SK-N-SH (cell line): ENCODE measurements at regions not wholly inside any gene's neighbourhood (a gene's known extent, or its start where the extent isn't known, plus 50 kb on each side); places are given as distances from the start of the nearest gene placed in this dataset.

ENCODE experiments used
- CTCF ChIA-PET: fragments of 300-600, 350-600 bp; formaldehyde crosslinking; extraction: SDS; loops from one replicate; lab custom pipeline; 2021; lab: Yijun Ruan, JAX
- POLR2A ChIA-PET: fragments of 350-600 bp; sonication (Branson Sonifier 250); formaldehyde crosslinking; extraction: SDS; loops from one replicate; lab custom pipeline; 2020; ENCODE audit warnings: antibody characterized with exemption, inconsistent platforms; lab: Yijun Ruan, JAX
- DNase-seq: peaks from one replicate; pipeline ENCODE4 v3.0.0; 2012
- H2AFZ ChIP-seq: fragments of 200-600 bp; sonication (generic); 2 replicates; pipeline ENCODE4 v1.8.1; 2016; ENCODE audit warnings: antibody characterized with exemption, mild to moderate bottlenecking, low read depth
- H3F3A ChIP-seq: fragments of 200-600 bp; sonication (generic); replicated peaks from 2 replicates; pipeline ENCODE3; 2016; ENCODE audit warnings: antibody characterized with exemption, mild to moderate bottlenecking; ENCODE audit not compliant: insufficient read depth
- H3K27ac ChIP-seq, 2 experiments: fragments of 200-500 bp in 1 of 2; fragments of 200-600 bp in 1 of 2; sonication (Bioruptor generic) in 1 of 2; sonication (generic), shearing (Covaris generic) in 1 of 2; 2 replicates each; pipeline versions ENCODE4 v1.5.1 to v1.6.1; 2014 to 2016; ENCODE audit warnings: low read depth in 2 of 2, inconsistent platforms in 1 of 2, low read length in 1 of 2, mild to moderate bottlenecking in 1 of 2, mixed read lengths in 1 of 2
- H3K27me3 ChIP-seq: fragments of 200-600 bp; sonication (generic), shearing (Covaris generic); 2 replicates; pipeline ENCODE4 v1.6.1; 2016; ENCODE audit warnings: mixed run types; ENCODE audit not compliant: insufficient read depth
- H3K36me3 ChIP-seq, 2 experiments: fragments of 200-500 bp in 1 of 2; fragments of 200-600 bp in 1 of 2; sonication (Bioruptor generic) in 1 of 2; sonication (generic) in 1 of 2; replicated peaks in 1 of 2; 2 replicates each; pipeline versions ENCODE3 to v1.5.1; 2014 to 2016; ENCODE audit warnings: low read length in 1 of 2, mild to moderate bottlenecking in 1 of 2; ENCODE audit not compliant: insufficient read depth in 2 of 2, control insufficient read depth in 1 of 2
- H3K4me1 ChIP-seq, 2 experiments: fragments of 200-500 bp in 1 of 2; fragments of 200-600 bp in 1 of 2; sonication (Bioruptor generic) in 1 of 2; sonication (generic), shearing (Covaris generic) in 1 of 2; 2 replicates each; pipeline versions ENCODE4 v1.5.1 to v1.6.1; 2014 to 2016; ENCODE audit warnings: low read depth in 1 of 2, low read length in 1 of 2, mixed run types in 1 of 2; ENCODE audit not compliant: insufficient read depth in 2 of 2, control insufficient read depth in 1 of 2
- H3K4me2 ChIP-seq: fragments of 200-600 bp; sonication (generic), shearing (Covaris generic); 2 replicates; pipeline ENCODE4 v1.6.1; 2017; ENCODE audit warnings: mixed run types
- H3K4me3 ChIP-seq, 2 experiments: fragments of 200-500 bp in 1 of 2; fragments of 200-600 bp in 1 of 2; sonication (Bioruptor generic) in 1 of 2; sonication (generic), shearing (Covaris generic) in 1 of 2; 2 replicates each; pipeline versions ENCODE4 v1.5.1 to v1.8.1; 2014 to 2016; ENCODE audit warnings: low read depth in 2 of 2, inconsistent platforms in 1 of 2, low read length in 1 of 2, mild to moderate bottlenecking in 1 of 2, mixed read lengths in 1 of 2, moderate library complexity in 1 of 2
- H3K79me2 ChIP-seq: fragments of 200-600 bp; sonication (generic); 2 replicates; pipeline ENCODE4 v1.8.1; 2017; ENCODE audit warnings: mild to moderate bottlenecking; ENCODE audit not compliant: insufficient read depth
- H3K9ac ChIP-seq: fragments of 200-600 bp; sonication (generic); 2 replicates; pipeline ENCODE4 v1.6.1; 2017; ENCODE audit warnings: mixed run types
- H3K9me2 ChIP-seq: fragments of 200-600 bp; sonication (generic); 2 replicates; pipeline ENCODE4 v1.6.1; 2017; ENCODE audit warnings: mixed run types
- H3K9me3 ChIP-seq: fragments of 200-600 bp; sonication (generic); 2 replicates; pipeline ENCODE4 v1.6.1; 2017; ENCODE audit warnings: mixed run types, mild to moderate bottlenecking, moderate library complexity
- H4K20me1 ChIP-seq: fragments of 200-600 bp; sonication (generic); 2 replicates; pipeline ENCODE4 v1.6.1; 2017; ENCODE audit warnings: mild to moderate bottlenecking, mixed run types; ENCODE audit not compliant: insufficient read depth
- CHD2 ChIP-seq: fragments of 150-350 bp; IDR thresholded peaks from 2 replicates; pipeline ENCODE4 v1.6.1; 2018; ENCODE audit warnings: low read length; ENCODE audit not compliant: partially characterized antibody
- EP300 ChIP-seq, 2 experiments: IDR thresholded peaks; 2 replicates each; pipeline versions ENCODE4 v1.4.0 to v1.6.1; 2012; ENCODE audit warnings: borderline replicate concordance in 1 of 2, low read depth in 1 of 2, low read length in 1 of 2
- FOSL2 ChIP-seq: IDR thresholded peaks from 2 replicates; pipeline ENCODE4 v1.4.0; 2012; ENCODE audit warnings: low read depth, mild to moderate bottlenecking, moderate library complexity, borderline replicate concordance
- GABPA ChIP-seq: IDR thresholded peaks from 2 replicates; pipeline ENCODE4 v1.4.0; 2012; ENCODE audit warnings: low read depth, mild to moderate bottlenecking
- NRF1 ChIP-seq: IDR thresholded peaks from 2 replicates; pipeline ENCODE4 v1.6.1; 2012; ENCODE audit warnings: low read depth, mild to moderate bottlenecking, low read length
- TEAD4 ChIP-seq: IDR thresholded peaks from 2 replicates; pipeline ENCODE4 v1.4.0; 2012; ENCODE audit warnings: mild to moderate bottlenecking, borderline replicate concordance; ENCODE audit not compliant: insufficient read depth
- WGBS: methylation state at CpG from one replicate; pipeline ENCODE4 v1.1.6; 2017; ENCODE audit warnings: low lambda C conversion rate; 5-methylcytosine and 5-hydroxymethylcytosine counted together
- TF ChIP-seq, protein P1 (sequence below): fragments of 150-350 bp; IDR thresholded peaks from 2 replicates; pipeline ENCODE4 v1.6.1; 2016; ENCODE audit warnings: mild to moderate bottlenecking, low read depth, low read length
- TF ChIP-seq, protein P2 (sequence below): IDR thresholded peaks from 2 replicates; pipeline ENCODE4 v1.6.1; 2012; ENCODE audit warnings: mild to moderate bottlenecking, low read depth, low read length, moderate library complexity
- TF ChIP-seq, protein P3 (sequence below): IDR thresholded peaks from 2 replicates; pipeline ENCODE4 v1.4.0; 2012; ENCODE audit warnings: low read depth, borderline replicate concordance
- TF ChIP-seq, protein P4 (sequence below): IDR thresholded peaks from 2 replicates; pipeline ENCODE4 v1.4.0; 2012; ENCODE audit warnings: low read depth, borderline replicate concordance

DNA sequence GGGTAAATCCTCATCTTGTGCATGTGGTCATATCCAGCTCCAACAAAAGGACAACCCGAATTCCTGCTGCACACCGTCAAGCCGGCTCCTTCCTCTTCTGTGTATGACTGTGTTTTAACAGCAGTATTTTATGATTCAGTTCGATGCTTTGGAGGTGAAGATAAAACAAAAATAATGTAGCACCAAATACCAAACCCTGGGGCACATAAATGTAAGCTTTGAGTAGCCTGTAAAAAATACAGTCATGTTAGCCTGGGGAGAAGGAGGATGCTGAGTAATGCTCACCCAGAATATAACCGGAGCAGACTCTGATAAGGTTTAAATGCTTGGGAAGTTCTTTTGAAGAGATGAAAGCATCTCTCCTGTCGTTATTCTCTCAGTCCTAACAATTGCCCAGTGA is 225.0 kb downstream of the SUCLG1 start:
- no peak overlapping the region for H3K4me3 ChIP-seq
- H3K4me2 ChIP-seq = no peak overlapping the region
- 30% methylated on average over 6 of the region's 6 CpGs for WGBS
- DNase-seq = no peak
- H3K36me3 ChIP-seq = no peaks in the 10 kb centered on the region
- no peak overlapping the region for H3K27ac ChIP-seq
- H3F3A ChIP-seq = no peaks in the 10 kb centered on the region
- ChIA-PET CTCF (no interaction called here), POLR2A (no interaction called here)
- H3K79me2 ChIP-seq = no peaks in the 10 kb centered on the region
- H2AFZ ChIP-seq = no peak overlapping the region
- H3K9me2 ChIP-seq = no peaks in the 10 kb centered on the region
- no peaks in the 10 kb centered on the region for H3K9me3 ChIP-seq
- TF ChIP-seq, protein P1, sequence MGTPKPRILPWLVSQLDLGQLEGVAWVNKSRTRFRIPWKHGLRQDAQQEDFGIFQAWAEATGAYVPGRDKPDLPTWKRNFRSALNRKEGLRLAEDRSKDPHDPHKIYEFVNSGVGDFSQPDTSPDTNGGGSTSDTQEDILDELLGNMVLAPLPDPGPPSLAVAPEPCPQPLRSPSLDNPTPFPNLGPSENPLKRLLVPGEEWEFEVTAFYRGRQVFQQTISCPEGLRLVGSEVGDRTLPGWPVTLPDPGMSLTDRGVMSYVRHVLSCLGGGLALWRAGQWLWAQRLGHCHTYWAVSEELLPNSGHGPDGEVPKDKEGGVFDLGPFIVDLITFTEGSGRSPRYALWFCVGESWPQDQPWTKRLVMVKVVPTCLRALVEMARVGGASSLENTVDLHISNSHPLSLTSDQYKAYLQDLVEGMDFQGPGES = no peak
- TF ChIP-seq, protein P2, sequence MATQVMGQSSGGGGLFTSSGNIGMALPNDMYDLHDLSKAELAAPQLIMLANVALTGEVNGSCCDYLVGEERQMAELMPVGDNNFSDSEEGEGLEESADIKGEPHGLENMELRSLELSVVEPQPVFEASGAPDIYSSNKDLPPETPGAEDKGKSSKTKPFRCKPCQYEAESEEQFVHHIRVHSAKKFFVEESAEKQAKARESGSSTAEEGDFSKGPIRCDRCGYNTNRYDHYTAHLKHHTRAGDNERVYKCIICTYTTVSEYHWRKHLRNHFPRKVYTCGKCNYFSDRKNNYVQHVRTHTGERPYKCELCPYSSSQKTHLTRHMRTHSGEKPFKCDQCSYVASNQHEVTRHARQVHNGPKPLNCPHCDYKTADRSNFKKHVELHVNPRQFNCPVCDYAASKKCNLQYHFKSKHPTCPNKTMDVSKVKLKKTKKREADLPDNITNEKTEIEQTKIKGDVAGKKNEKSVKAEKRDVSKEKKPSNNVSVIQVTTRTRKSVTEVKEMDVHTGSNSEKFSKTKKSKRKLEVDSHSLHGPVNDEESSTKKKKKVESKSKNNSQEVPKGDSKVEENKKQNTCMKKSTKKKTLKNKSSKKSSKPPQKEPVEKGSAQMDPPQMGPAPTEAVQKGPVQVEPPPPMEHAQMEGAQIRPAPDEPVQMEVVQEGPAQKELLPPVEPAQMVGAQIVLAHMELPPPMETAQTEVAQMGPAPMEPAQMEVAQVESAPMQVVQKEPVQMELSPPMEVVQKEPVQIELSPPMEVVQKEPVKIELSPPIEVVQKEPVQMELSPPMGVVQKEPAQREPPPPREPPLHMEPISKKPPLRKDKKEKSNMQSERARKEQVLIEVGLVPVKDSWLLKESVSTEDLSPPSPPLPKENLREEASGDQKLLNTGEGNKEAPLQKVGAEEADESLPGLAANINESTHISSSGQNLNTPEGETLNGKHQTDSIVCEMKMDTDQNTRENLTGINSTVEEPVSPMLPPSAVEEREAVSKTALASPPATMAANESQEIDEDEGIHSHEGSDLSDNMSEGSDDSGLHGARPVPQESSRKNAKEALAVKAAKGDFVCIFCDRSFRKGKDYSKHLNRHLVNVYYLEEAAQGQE = no peak
- TF ChIP-seq FOSL2 (no peak), CHD2 (no peak), EP300 (IDR thresholded peaks at IDR 0.05; ENCODE audit: borderline replicate concordance in 1 of 2, low read depth in 1 of 2, low read length in 1 of 2) (no peak), TEAD4 (no peak), GABPA (no peak), NRF1 (no peak)
- TF ChIP-seq, protein P3, sequence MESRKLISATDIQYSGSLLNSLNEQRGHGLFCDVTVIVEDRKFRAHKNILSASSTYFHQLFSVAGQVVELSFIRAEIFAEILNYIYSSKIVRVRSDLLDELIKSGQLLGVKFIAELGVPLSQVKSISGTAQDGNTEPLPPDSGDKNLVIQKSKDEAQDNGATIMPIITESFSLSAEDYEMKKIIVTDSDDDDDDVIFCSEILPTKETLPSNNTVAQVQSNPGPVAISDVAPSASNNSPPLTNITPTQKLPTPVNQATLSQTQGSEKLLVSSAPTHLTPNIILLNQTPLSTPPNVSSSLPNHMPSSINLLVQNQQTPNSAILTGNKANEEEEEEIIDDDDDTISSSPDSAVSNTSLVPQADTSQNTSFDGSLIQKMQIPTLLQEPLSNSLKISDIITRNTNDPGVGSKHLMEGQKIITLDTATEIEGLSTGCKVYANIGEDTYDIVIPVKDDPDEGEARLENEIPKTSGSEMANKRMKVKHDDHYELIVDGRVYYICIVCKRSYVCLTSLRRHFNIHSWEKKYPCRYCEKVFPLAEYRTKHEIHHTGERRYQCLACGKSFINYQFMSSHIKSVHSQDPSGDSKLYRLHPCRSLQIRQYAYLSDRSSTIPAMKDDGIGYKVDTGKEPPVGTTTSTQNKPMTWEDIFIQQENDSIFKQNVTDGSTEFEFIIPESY = no peak
- TF ChIP-seq, protein P4, sequence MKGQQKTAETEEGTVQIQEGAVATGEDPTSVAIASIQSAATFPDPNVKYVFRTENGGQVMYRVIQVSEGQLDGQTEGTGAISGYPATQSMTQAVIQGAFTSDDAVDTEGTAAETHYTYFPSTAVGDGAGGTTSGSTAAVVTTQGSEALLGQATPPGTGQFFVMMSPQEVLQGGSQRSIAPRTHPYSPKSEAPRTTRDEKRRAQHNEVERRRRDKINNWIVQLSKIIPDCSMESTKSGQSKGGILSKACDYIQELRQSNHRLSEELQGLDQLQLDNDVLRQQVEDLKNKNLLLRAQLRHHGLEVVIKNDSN = no peak
- H4K20me1 ChIP-seq = no peaks in the 10 kb centered on the region
- no peak overlapping the region for H3K9ac ChIP-seq
- H3K4me1 ChIP-seq = no peaks in the 10 kb centered on the region
- no peaks in the 10 kb centered on the region for H3K27me3 ChIP-seq
